HG03103 (cell line): ENCODE measurements at regions not wholly inside any gene's neighbourhood (a gene's known extent, or its start where the extent isn't known, plus 50 kb on each side); places are given as distances from the start of the nearest gene placed in this dataset.

ENCODE experiments used
- ATAC-seq: cut with Tn5 transposase; IDR thresholded peaks from one replicate; pipeline ENCODE4 v1.9.1; 2021; ENCODE audit warnings: low read depth; ENCODE audit not compliant: unreplicated experiment

DNA sequence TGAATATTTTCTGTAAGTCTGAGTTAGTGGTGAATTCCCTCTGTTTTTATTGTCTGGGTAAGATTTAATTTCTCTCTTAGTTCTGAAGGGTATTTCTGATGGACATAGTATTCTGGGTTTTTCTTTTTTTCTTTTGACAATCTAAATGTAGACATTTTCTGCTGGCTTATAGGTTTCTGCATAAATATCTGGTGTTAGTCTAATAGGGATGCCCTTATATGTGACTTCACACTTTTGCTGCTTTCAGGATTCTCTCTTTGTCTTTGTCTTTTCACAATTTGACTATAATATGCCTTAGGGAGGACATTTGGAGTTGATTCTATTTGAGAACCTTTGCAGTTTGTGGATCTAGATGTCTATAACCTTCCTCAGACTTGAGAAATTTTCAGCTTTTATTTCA, 667.2 kb downstream of the EPHA7 start:
- no peak for ATAC-seq

DNA sequence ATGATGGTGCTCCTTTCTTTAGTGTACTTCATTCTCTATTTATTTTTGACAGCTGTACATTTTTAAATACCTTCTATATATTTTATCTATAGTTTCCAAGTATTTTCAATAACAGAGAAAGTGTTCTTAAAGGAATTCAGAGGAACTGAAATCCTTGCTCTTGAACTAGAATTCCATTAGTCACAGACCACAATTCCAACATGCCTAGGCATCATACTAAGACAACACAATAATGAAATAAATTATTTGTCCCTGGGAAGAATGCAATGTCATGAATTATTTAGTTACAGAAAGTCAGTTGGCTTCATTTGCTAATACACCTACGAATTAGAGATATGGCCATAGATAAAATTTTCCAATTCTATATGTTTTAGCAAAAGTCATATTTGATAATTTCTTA, 671.2 kb downstream of the EPHA7 start:
- ATAC-seq, result no peak

DNA sequence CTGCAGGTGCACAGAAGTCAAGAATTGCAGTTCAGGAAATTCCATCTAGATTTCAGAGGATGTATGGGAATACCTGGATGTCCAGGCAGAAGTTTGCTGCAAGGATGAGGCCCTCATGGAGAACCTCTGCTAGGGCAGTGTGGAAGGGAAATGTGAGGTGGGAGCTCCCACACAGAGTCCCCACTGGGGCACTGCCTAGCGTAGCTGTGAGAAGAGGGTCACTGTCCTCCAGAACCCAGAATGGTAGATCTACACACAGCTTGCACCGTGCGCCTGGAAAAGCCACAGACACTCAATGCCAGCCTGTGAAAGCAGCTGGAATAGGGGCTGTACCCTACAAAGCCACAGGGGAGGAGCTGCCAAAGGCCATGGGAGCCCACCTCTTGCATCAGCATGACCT, 681.4 kb downstream of the EPHA7 start:
- no peak for ATAC-seq

- no peak for ATAC-seq
Measured at GRCh38 chr6:92723390-92723931, 695.9 kb downstream of the EPHA7 start.

- no peak for ATAC-seq
Measured at GRCh38 chr6:92719773-92720172, 699.6 kb downstream of the EPHA7 start.

DNA sequence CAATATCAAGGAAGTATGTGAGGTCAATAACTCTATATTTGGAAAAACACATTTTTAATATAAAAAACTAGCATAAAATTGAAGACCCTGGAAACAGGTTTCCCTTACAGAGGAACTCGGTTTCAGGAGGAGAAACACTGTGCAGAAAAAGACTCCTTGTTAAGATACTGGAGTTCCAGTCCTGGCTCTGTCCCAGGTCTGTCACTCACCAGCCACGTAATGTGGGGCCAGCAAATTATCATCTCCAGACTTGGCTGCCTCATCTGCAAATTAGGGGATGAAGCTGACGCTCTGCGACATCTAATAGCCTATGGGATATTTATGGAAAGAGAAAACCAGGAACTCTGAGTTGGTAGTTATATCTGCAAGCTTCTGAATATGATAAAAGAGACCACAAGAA, 702.7 kb downstream of the EPHA7 start:
- ATAC-seq, result no peak

DNA sequence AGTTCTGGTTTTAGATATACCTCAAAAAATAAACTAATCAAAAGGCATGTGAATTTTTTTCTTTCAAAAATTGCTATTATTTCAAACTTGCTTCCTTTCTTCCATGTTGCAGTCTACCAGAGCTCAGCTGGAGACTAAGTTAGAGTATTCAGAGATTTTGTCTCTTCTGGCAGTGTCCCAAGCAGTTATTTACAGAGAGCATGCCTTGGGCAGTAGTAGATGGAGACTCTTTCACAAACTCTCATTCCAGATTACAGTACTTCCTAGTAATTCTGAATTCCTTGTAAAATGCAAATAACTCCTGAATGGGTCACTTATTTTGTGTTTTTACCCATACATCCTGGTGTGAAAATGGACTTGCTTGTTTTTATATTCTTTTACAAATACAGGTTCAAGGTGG, 703.4 kb downstream of the EPHA7 start:
- ATAC-seq, result no peak

GRCh38 chr6:92714346-92714745, 705.0 kb downstream of the EPHA7 start:
- no peak for ATAC-seq

DNA sequence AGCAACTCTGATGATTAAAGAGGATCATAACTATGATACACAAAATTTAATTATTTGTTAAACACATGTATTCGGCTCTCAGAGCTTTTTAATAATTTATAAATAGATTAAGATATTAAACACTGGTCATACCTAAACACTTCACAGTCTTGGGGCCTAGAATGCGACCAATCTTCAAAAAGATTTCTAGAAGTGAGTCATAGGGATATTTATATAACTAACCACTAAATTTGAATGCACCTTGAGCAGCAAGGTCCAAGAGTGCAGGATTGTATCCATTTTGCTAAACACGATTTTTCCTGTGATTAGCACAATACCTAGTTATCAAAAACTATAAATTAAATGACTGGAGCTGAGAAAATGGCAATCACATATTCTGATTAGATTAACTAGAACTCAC, 709.3 kb downstream of the EPHA7 start:
- peak; percentile 73 for ATAC-seq

GRCh38 chr6:92708945-92709344, 710.4 kb downstream of the EPHA7 start:
- no peak for ATAC-seq

DNA sequence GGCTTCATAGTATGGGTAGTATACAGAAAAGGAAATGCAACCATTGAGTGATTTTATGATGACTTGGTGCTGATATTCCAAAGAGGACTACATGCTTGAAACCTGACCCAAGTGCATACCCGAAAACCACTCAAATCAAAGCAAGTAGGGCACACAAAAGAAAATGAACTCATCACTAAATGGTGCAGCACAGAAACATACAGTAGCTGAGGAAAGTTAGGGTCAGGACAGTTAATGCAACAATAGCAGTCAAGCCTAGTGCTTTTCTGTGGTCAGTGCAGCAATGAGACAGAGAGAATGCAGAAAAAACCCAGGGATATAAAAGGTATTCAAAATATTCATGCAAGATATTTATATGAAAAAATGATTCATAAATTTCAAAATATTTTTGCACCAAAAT, 711.1 kb downstream of the EPHA7 start:
- ATAC-seq, result no peak

GRCh38 chr6:92706976-92707375, 712.4 kb downstream of the EPHA7 start:
- no peak for ATAC-seq

GRCh38 chr6:92701425-92702096, 717.8 kb downstream of the EPHA7 start:
- no peak for ATAC-seq

- no peak for ATAC-seq
Measured at GRCh38 chr6:92700411-92700810, 718.9 kb downstream of the EPHA7 start.

GRCh38 chr6:92690997-92691599, 728.3 kb downstream of the EPHA7 start:
- no peak for ATAC-seq

DNA sequence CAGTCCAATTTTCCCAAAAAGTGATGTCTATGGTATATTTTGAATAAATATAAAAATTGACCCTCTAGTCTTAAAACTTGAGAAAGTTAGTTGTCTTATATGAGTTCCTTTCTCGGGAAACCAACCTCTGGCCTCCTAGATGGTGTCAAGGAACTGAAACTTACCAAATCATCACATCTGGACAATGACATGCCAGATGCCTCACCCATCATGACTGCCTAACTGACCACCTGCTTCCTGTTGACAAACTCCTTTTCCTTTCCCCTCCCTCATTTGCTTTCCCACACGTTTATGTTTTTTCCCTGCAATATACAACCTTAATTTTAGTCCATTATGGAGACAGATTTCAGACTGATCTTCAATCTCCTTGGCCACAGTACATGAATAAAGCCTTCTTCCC, 731.0 kb downstream of the EPHA7 start:
- no peak for ATAC-seq

DNA sequence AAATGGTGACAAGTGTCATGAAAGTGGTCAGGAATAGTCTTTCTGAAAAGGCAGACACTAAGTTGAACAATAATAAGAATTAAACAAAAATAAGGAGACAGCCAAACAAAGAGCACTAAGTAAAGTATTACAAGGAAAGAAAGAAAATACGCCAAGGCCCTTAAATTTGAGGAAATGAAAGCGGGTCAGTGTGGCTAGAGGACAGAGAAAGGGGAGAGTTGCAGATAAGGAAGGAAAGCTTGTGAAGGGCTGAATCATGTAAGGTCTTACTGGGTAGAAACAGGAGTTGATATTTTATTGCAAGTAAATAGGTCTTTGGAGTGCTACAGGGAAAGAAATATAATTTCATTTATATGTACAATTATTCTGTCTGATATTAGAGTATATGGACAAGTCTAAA, 732.1 kb downstream of the EPHA7 start:
- no peak for ATAC-seq

GRCh38 chr6:92684386-92684785, 735.0 kb downstream of the EPHA7 start:
- ATAC-seq, result no peak

DNA sequence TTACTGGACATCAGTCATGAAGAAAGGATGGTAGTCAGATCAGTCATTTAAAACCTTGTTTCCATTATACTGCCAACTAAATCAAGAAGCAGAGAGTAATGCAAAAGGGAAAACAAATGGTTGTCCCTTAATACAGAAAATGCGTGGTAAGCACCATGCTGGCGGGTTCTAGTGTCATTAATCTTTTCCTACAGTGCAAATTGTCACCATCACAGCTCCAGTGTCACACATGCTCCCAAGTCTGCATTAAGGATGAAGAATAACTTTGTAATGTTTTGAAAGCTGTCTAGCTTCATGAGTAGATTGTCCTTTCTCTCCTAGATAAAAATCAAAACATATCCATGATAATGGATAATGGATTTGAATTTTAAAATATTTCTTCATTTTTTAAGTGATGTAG, 735.6 kb downstream of the EPHA7 start:
- ATAC-seq, result no peak

- no peak for ATAC-seq
Measured at GRCh38 chr6:92682516-92683398, 736.6 kb downstream of the EPHA7 start.

DNA sequence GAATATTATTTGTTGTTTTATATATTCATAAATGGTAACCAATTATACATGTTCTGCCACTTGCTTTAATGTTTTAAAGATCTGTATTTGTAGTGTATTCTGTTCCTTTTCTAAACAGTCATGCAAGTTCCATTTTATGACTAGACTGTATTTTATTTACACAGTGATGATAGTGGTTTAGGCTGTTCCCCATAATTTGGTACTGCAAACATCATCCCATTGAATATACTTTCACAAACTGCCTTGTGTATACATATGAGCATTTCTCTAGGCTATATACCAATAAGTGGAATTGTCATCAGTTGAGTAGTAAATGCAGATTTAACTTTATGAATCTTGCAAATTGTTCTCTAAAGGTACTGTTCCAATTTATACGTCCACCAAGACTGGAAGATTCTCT, 738.0 kb downstream of the EPHA7 start:
- ATAC-seq, result no peak
